K562 (cell line): ENCODE measurements at regions not wholly inside any gene's neighbourhood (a gene's known extent, or its start where the extent isn't known, plus 50 kb on each side); places are given as distances from the start of the nearest gene placed in this dataset.
A peak's percentile ranks its signal among the peaks of the same experiment; 100 is the strongest.

Experiments used
- ATAC-seq: fragments of 200-7000 bp; cut with Tn5 transposase; 3 replicates; pipeline ENCODE4 v1.9.1; 2020; ENCODE audit warnings: moderate library complexity
- BruUV-seq: library from RNA; stranded (reverse); fragments of 400-500 nt; replicated peaks from 2 replicates; lab custom pipeline; 2021; lab: Mats Ljungman, UMichigan
- CTCF ChIA-PET: fragments of 300-600 bp; formaldehyde crosslinking; extraction: SDS; loops from one replicate; lab custom pipeline; 2021; ENCODE audit warnings: low intra/inter-chr PET ratio; lab: Yijun Ruan, JAX
- POLR2A ChIA-PET: fragments of 300-600, 350-650 bp; sonication (Branson Sonifier 250); formaldehyde crosslinking; extraction: SDS; loops from one replicate; lab custom pipeline; 2021; ENCODE audit warnings: antibody characterized with exemption, inconsistent platforms; lab: Yijun Ruan, JAX
- DNase-seq, 4 experiments: peaks; one replicate each; pipeline versions ENCODE4 v3.0.0 to v3.0.0-alpha.2; 2011 to 2018; ENCODE audit warnings: low spot score in 3 of 4, mixed read lengths in 3 of 4; ENCODE audit errors: extremely low read depth in 1 of 4
- FAIRE-seq: peaks from 2 replicates; lab custom pipeline; 2011; peaks lifted over from hg19 to GRCh38; lab: Jason Lieb, UNC
- H2AFZ ChIP-seq: 2 replicates; pipeline ENCODE4 v1.6.0; 2011; ENCODE audit warnings: low read depth, low read length, control low read depth, inconsistent platforms
- H3K27ac ChIP-seq: fragments of 200-600 bp; 3 replicates; pipeline ENCODE4 v1.8.0; 2011; ENCODE audit warnings: low read depth, mild to moderate bottlenecking, control low read depth, inconsistent platforms, low read length, moderate library complexity, mixed read lengths; ENCODE audit errors: extremely low read depth
- H3K27me3 ChIP-seq, 2 experiments: fragments of 300-600 bp in 1 of 2; 2 replicates in 1 of 2; 3 replicates in 1 of 2; pipeline versions ENCODE4 v1.6.0 to v1.8.0; 2011; ENCODE audit warnings: inconsistent platforms in 2 of 2, low read length in 2 of 2, mild to moderate bottlenecking in 1 of 2, mixed read lengths in 1 of 2, moderate library complexity in 1 of 2; ENCODE audit not compliant: control insufficient read depth in 2 of 2, insufficient read depth in 2 of 2
- H3K36me3 ChIP-seq: fragments of 300-600 bp; 3 replicates; pipeline ENCODE4 v1.8.0; 2011; ENCODE audit warnings: mild to moderate bottlenecking, low read length, inconsistent platforms; ENCODE audit not compliant: control insufficient read depth, insufficient read depth
- H3K4me1 ChIP-seq, 2 experiments: fragments of 200-600 bp in 1 of 2; replicated peaks in 1 of 2; 2 replicates in 1 of 2; 3 replicates in 1 of 2; pipeline versions ENCODE4 v1.5.1 to v1.8.0; 2011; ENCODE audit warnings: inconsistent platforms in 2 of 2, low read length in 2 of 2, mild to moderate bottlenecking in 1 of 2, mixed read lengths in 1 of 2, moderate library complexity in 1 of 2; ENCODE audit not compliant: control insufficient read depth in 2 of 2, insufficient read depth in 2 of 2
- H3K4me2 ChIP-seq: 2 replicates; pipeline ENCODE4 v1.6.1; 2011; ENCODE audit warnings: low read length, control low read depth, inconsistent platforms, mixed read lengths; ENCODE audit not compliant: insufficient read depth
- H3K4me3 ChIP-seq: fragments of 200-600 bp; sonication (generic), shearing (Covaris generic); 2 replicates; pipeline ENCODE4 v1.5.1; 2016; ENCODE audit warnings: control low read depth, inconsistent platforms
- H3K79me2 ChIP-seq: fragments of 200-600 bp; 3 replicates; pipeline ENCODE4 v1.8.0; 2011; ENCODE audit warnings: low read length, inconsistent platforms; ENCODE audit not compliant: control insufficient read depth, insufficient read depth
- H3K9ac ChIP-seq, 2 experiments: 2 replicates each; pipeline versions ENCODE4 v1.6.0 to v1.6.1; 2011; ENCODE audit warnings: low read depth in 2 of 2, low read length in 2 of 2, control low read depth in 1 of 2, inconsistent platforms in 1 of 2, mild to moderate bottlenecking in 1 of 2, mixed read lengths in 1 of 2; ENCODE audit not compliant: insufficient read depth in 1 of 2
- H3K9me1 ChIP-seq: one replicate; pipeline ENCODE4 v1.6.0; 2011; ENCODE audit warnings: inconsistent platforms, mild to moderate bottlenecking, low read length, moderate library complexity; ENCODE audit not compliant: control insufficient read depth, insufficient read depth
- H3K9me3 ChIP-seq: replicated peaks from 2 replicates; pipeline ENCODE4 v1.5.1; 2011; ENCODE audit warnings: low read depth, low read length, inconsistent platforms; ENCODE audit not compliant: control insufficient read depth, insufficient read depth
- H4K20me1 ChIP-seq: replicated peaks from 2 replicates; pipeline ENCODE4 v1.6.1; 2011; ENCODE audit warnings: low read length, inconsistent platforms, mixed read lengths; ENCODE audit not compliant: control insufficient read depth, insufficient read depth
- ADNP ChIP-seq: fragments of 200-800 bp; sonication (Bioruptor generic); IDR thresholded peaks from 2 replicates; pipeline ENCODE4 v1.6.1; 2016; ENCODE audit warnings: missing genetic modification characterization, missing compliant biosample characterization
- BCOR ChIP-seq: fragments of 450-650 bp; IDR thresholded peaks from 2 replicates; pipeline ENCODE4 v1.6.1; 2016
- PREB ChIP-seq: sonication (generic); formaldehyde crosslinking; IDR thresholded peaks from 2 replicates; pipeline ENCODE4 v1.8.1; 2023; ENCODE audit warnings: mild to moderate bottlenecking, missing genetic modification reagents
- SMARCC2 ChIP-seq: fragments of 450-650 bp; IDR thresholded peaks from 2 replicates; pipeline ENCODE4 v1.6.1; 2017; ENCODE audit warnings: antibody characterized with exemption, moderate library complexity, mild to moderate bottlenecking, low read depth
- TAL1 ChIP-seq: fragments of 450-650 bp; IDR thresholded peaks from 2 replicates; pipeline ENCODE4 v1.6.1; 2016; ENCODE audit warnings: mild to moderate bottlenecking
- ZNF143 ChIP-seq: sonication (generic); formaldehyde crosslinking; IDR thresholded peaks from 2 replicates; pipeline ENCODE4 v1.9.0; 2022; ENCODE audit warnings: mild to moderate bottlenecking, missing genetic modification reagents
- WGBS: fragments of 100-300 bp; shearing (Covaris generic); methylation state at CpG from one replicate; pipeline ENCODE4 v1.1.6; 2016; ENCODE audit warnings: low coverage, mixed read lengths; ENCODE audit not compliant: insufficient coverage; ENCODE audit errors: missing lambda C conversion rate; 5-methylcytosine and 5-hydroxymethylcytosine counted together
- in situ Hi-C: fragments of 300-500 bp; cut with MboI; formaldehyde crosslinking; loops from 4 replicates; pipeline ENCODE4 v1.15.0; 2018; ENCODE audit warnings: inconsistent platforms, mixed read lengths
- intact Hi-C: fragments of 100-400 bp; cut with micrococcal nuclease; formaldehyde crosslinking; loops from 2 replicates; pipeline ENCODE4 v1.14.2; 2022
- TF ChIP-seq, protein P1 (sequence below): fragments of 450-650 bp; IDR thresholded peaks from 2 replicates; pipeline ENCODE4 v1.6.1; 2016; ENCODE audit warnings: low read depth

DNA sequence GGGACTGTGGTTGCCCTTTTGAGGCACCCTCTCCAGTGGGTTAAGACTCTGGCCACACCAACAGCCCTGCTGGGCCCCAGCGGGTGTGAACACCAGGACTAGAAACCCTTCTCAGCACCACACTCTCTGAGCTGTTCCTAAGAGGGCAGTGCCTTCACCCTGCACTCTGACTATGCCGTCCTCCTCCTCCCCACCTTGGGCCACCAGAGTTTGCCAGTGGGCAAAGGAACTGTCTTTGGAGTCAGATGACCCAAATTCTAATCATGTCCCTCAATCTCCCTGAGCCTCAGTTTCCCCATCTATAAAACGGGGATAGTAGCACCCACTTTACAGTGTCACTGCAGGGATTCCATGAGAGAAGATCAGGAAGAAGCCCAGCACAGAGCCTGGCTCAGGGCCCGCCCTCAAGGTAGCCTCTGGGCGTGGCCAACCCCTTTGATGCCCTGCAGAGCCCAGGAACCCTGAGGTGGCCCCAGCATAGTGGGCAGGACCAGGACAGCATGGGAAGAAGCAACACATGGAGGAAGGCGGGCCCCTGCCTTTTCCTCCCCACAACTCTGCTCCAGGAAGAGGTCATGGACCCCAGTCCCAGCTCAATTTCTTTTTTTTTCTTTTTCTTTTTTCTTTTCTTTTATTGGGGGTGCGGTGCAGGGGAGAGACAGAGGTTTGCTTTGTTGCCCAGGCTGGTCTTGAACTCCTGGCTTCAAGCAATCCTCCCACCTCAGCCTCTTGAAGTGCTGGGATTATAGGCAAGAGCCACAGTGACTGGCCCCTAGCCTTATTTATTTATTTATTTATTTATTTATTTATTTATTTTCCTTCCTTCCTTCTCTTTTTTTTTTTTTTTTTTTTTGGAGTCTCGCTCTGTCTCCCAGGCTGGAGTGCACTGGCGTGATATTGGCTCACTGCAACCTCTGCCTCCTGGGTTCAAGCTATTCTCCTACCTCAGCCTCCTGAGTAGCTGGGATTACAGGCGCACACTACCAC is 115.7 kb upstream of the LINGO1 start:
- Histone ChIP-seq H3K9me3 (no peaks in the 10 kb centered on the region), H3K9me1 (peaks cover 4% of the 10 kb centered on the region), H2AFZ (peak overlapping the region; percentile 19; the same call in 1 of the 2 replicates), H3K27ac (no peak overlapping the region), H4K20me1 (peaks cover 7% of the 10 kb centered on the region), H3K9ac (no peak overlapping the region; a peak in 1 of 4 replicates), H3K4me1 (peaks cover 14 to 29% of the 10 kb centered on the region in 2 experiments; a peak in 4 of 5 replicates), H3K36me3 (no peaks in the 10 kb centered on the region), H3K27me3 (no peaks in the 10 kb centered on the region), H3K79me2 (no peaks in the 10 kb centered on the region), H3K4me3 (no peak overlapping the region), H3K4me2 (no peak overlapping the region)
- ATAC-seq (peak; percentile 34; the same call in 2 of the 3 replicates), DNase-seq (peak in 3 of 4 experiments; percentile 19 to 58 (median 57)), FAIRE-seq (no peak)
- BruUV-seq: no TSS peak
- CTCF ChIA-PET: interaction anchor here (0.6 kb wide), 1 partner anchor 22 kb away, joined by 3 read pairs; no protein-coding TSS in a partner anchor
- intact Hi-C loops: no loop called here
- POLR2A ChIA-PET: interaction anchor here (0.6 to 1.3 kb wide), 2 partner anchors 13 to 118 kb away, joined by 3 to 4 read pairs; no protein-coding TSS in a partner anchor
- in situ Hi-C loops: no loop called here
- 37% methylated on average over 8 of the region's 10 CpGs for WGBS
- peak; percentile 56; the same call in 1 of the 2 replicates for TF ChIP-seq ADNP
- TF ChIP-seq SMARCC2: no peak
- TF ChIP-seq, protein P1, sequence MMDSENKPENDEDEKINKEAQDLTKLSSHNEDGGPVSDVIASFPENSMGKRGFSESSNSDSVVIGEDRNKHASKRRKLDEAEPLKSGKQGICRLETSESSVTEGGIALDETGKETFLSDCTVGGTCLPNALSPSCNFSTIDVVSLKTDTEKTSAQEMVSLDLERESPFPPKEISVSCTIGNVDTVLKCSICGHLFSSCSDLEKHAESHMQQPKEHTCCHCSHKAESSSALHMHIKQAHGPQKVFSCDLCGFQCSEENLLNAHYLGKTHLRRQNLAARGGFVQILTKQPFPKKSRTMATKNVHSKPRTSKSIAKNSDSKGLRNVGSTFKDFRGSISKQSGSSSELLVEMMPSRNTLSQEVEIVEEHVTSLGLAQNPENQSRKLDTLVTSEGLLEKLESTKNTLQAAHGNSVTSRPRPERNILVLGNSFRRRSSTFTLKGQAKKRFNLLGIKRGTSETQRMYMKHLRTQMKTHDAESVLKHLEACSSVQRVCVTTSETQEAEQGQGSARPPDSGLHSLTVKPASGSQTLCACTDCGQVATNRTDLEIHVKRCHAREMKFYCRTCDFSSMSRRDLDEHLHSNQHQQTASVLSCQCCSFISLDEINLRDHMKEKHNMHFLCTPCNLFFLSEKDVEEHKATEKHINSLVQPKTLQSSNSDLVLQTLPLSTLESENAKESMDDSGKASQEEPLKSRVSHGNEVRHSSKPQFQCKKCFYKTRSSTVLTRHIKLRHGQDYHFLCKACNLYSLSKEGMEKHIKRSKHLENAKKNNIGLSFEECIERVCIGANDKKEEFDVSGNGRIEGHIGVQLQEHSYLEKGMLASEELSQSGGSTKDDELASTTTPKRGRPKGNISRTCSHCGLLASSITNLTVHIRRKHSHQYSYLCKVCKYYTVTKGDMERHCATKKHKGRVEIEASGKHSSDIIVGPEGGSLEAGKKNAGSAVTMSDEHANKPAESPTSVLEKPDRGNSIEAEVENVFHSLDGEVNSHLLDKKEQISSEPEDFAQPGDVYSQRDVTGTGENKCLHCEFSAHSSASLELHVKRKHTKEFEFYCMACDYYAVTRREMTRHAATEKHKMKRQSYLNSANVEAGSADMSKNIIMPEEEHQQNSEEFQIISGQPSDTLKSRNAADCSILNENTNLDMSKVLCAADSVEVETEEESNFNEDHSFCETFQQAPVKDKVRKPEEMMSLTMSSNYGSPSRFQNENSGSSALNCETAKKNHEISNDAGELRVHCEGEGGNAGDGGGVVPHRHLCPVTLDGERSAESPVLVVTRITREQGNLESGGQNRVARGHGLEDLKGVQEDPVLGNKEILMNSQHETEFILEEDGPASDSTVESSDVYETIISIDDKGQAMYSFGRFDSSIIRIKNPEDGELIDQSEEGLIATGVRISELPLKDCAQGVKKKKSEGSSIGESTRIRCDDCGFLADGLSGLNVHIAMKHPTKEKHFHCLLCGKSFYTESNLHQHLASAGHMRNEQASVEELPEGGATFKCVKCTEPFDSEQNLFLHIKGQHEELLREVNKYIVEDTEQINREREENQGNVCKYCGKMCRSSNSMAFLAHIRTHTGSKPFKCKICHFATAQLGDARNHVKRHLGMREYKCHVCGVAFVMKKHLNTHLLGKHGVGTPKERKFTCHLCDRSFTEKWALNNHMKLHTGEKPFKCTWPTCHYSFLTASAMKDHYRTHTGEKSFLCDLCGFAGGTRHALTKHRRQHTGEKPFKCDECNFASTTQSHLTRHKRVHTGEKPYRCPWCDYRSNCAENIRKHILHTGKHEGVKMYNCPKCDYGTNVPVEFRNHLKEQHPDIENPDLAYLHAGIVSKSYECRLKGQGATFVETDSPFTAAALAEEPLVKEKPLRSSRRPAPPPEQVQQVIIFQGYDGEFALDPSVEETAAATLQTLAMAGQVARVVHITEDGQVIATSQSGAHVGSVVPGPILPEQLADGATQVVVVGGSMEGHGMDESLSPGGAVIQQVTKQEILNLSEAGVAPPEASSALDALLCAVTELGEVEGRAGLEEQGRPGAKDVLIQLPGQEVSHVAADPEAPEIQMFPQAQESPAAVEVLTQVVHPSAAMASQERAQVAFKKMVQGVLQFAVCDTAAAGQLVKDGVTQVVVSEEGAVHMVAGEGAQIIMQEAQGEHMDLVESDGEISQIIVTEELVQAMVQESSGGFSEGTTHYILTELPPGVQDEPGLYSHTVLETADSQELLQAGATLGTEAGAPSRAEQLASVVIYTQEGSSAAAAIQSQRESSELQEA: no peak
- TF ChIP-seq TAL1: no peak
- TF ChIP-seq ZNF143 (CRISPR knock-in tag): no peak
- 0 out of 2 replicates have a peak, but pooled peaks have one; percentile 19 for TF ChIP-seq BCOR
- no peak for TF ChIP-seq PREB (CRISPR knock-in tag)
